RWPE2 (cell line): ENCODE measurements at regions not wholly inside any gene's neighbourhood (a gene's known extent, or its start where the extent isn't known, plus 50 kb on each side); places are given as distances from the start of the nearest gene placed in this dataset.

Experiments used
- ATAC-seq: fragments of 200-7000 bp; cut with Tn5 transposase; 3 replicates; pipeline ENCODE4 v1.9.1; 2021; ENCODE audit warnings: low read depth
- DNase-seq: peaks from one replicate; pipeline ENCODE4 v3.0.0-alpha.2; 2020; ENCODE audit warnings: low spot score
- H3K27ac ChIP-seq: fragments of 450-650 bp; 2 replicates; pipeline ENCODE4 v1.5.1; 2017; ENCODE audit warnings: mild to moderate bottlenecking; ENCODE audit not compliant: poor library complexity, severe bottlenecking
- H3K27me3 ChIP-seq: fragments of 250-450 bp; sonication (Bioruptor Pico); 2 replicates; pipeline ENCODE4 v1.5.1; 2021; ENCODE audit warnings: mild to moderate bottlenecking, moderate library complexity; ENCODE audit not compliant: insufficient read depth, poor library complexity, severe bottlenecking
- H3K36me3 ChIP-seq: fragments of 250-450 bp; sonication (Bioruptor Pico); 2 replicates; pipeline ENCODE4 v1.5.1; 2020; ENCODE audit warnings: low read depth, mild to moderate bottlenecking, moderate library complexity
- H3K4me1 ChIP-seq: fragments of 250-450 bp; sonication (Bioruptor Pico); 2 replicates; pipeline ENCODE4 v1.5.1; 2021; ENCODE audit warnings: mild to moderate bottlenecking, moderate library complexity; ENCODE audit not compliant: insufficient read depth, poor library complexity, severe bottlenecking
- H3K4me3 ChIP-seq: fragments of 250-450 bp; sonication (Bioruptor Pico); 2 replicates; pipeline ENCODE4 v1.5.1; 2021; ENCODE audit warnings: mild to moderate bottlenecking, moderate library complexity; ENCODE audit not compliant: severe bottlenecking
- H3K9me3 ChIP-seq: fragments of 250-450 bp; sonication (Bioruptor Pico); 2 replicates; pipeline ENCODE4 v1.5.1; 2021; ENCODE audit warnings: mild to moderate bottlenecking, moderate library complexity; ENCODE audit not compliant: severe bottlenecking
- TF ChIP-seq, protein P1 (sequence below): fragments of 450-650 bp; IDR thresholded peaks from one replicate; pipeline ENCODE4 v1.5.1; 2017; ENCODE audit warnings: mild to moderate bottlenecking, moderate library complexity; ENCODE audit not compliant: poor library complexity, severe bottlenecking

DNA sequence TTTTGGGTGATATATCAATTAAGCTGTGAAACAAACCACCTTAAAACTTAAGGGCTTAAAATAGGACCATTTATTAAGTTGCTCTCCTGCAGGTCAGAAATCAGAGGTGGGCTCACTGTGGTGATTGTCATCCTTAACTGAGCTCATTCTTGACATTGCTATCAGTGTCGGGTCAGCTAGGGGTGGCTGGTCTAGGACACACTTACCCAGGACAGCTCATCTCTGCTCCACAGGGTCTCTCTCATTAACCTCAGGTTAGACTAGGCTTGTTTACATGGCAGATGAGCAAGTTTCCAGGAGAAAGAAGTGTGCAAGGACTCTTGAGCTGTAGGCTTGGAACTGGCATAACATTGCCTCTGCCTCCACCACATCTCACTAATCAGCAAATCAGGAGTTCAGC is 601.0 kb upstream of the RAG2 start:
- H3K27me3 ChIP-seq = no peaks in the 10 kb centered on the region
- no peak overlapping the region for H3K27ac ChIP-seq
- TF ChIP-seq, protein P1, sequence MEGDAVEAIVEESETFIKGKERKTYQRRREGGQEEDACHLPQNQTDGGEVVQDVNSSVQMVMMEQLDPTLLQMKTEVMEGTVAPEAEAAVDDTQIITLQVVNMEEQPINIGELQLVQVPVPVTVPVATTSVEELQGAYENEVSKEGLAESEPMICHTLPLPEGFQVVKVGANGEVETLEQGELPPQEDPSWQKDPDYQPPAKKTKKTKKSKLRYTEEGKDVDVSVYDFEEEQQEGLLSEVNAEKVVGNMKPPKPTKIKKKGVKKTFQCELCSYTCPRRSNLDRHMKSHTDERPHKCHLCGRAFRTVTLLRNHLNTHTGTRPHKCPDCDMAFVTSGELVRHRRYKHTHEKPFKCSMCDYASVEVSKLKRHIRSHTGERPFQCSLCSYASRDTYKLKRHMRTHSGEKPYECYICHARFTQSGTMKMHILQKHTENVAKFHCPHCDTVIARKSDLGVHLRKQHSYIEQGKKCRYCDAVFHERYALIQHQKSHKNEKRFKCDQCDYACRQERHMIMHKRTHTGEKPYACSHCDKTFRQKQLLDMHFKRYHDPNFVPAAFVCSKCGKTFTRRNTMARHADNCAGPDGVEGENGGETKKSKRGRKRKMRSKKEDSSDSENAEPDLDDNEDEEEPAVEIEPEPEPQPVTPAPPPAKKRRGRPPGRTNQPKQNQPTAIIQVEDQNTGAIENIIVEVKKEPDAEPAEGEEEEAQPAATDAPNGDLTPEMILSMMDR = no peak
- H3K4me1 ChIP-seq = no peaks in the 10 kb centered on the region
- no peak overlapping the region for H3K4me3 ChIP-seq
- H3K36me3 ChIP-seq = no peaks in the 10 kb centered on the region
- no peaks in the 10 kb centered on the region for H3K9me3 ChIP-seq
- DNase-seq (no peak), ATAC-seq (no peak)

DNA sequence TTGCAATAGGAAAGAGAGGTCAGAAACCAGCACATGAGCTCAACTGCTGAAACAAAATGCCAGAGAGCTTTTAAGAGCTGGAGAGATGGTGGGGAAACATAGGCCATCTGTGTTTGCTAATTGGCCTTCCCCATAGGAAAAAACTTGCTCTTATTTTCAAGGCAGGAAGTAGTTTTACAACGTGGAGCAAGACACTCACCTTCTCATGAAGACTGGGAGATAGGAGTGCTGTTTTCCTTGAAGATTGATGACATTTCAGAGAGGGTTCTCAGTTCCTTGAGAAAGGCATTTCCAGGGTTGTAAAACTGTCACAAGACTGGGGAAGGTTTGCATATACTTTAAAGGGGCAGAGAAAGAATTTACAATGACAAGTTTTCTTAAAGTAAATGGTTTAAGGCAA is 586.3 kb upstream of the RAG2 start:
- H3K36me3 ChIP-seq = no peaks in the 10 kb centered on the region
- ATAC-seq (no peak), DNase-seq (no peak)
- no peaks in the 10 kb centered on the region for H3K27me3 ChIP-seq
- TF ChIP-seq, protein P1 = no peak
- H3K4me1 ChIP-seq = no peaks in the 10 kb centered on the region
- no peak overlapping the region for H3K4me3 ChIP-seq
- H3K9me3 ChIP-seq = no peaks in the 10 kb centered on the region
- H3K27ac ChIP-seq = no peak overlapping the region

DNA sequence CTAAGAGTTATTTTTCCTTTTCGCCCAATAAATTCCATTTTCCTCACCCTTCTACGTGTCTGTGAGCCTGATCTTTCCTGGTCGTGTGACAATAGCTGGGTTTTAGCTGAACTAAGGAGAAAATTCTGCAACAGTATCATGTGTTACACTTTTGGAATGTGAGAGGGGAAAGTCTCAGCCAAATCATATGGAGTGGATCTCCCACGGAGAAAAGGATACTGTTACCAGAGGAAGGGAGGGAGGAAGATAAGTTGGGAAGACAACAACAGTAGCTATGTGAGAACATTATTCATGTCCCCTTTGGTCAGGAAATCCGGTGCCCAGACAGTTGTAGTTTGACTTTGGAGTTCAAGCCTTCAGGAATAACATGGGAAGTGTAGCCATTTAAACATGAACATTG is 584.0 kb upstream of the RAG2 start:
- no peaks in the 10 kb centered on the region for H3K36me3 ChIP-seq
- H3K4me3 ChIP-seq = no peak overlapping the region
- no peaks in the 10 kb centered on the region for H3K27me3 ChIP-seq
- no peaks in the 10 kb centered on the region for H3K9me3 ChIP-seq
- TF ChIP-seq, protein P1 = no peak
- no peak for ATAC-seq
- H3K4me1 ChIP-seq = no peaks in the 10 kb centered on the region
- no peak overlapping the region for H3K27ac ChIP-seq
- DNase-seq = no peak

DNA sequence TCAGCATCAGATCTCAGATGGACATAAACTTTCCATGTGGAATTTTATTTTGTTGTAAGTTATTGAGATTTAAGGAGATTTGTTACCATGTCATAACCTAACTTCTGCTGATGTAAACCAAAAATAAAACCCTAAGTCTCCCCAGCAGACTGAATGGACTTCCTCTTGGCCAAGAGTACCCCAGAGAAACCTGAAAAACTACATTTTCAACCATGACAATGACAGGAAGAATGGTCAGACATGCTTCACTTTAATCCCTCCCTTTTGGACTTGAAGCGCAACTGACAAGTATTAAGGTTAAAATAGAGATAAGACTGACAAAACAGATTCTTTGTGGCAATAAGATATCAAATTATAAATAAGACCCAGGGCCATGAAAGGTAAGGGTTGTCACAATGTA is 579.7 kb upstream of the RAG2 start:
- Histone ChIP-seq H3K9me3 (no peaks in the 10 kb centered on the region), H3K4me1 (no peaks in the 10 kb centered on the region), H3K36me3 (no peaks in the 10 kb centered on the region), H3K27ac (no peak overlapping the region), H3K4me3 (no peak overlapping the region), H3K27me3 (no peaks in the 10 kb centered on the region)
- ATAC-seq (no peak), DNase-seq (no peak)
- TF ChIP-seq, protein P1 = no peak

DNA sequence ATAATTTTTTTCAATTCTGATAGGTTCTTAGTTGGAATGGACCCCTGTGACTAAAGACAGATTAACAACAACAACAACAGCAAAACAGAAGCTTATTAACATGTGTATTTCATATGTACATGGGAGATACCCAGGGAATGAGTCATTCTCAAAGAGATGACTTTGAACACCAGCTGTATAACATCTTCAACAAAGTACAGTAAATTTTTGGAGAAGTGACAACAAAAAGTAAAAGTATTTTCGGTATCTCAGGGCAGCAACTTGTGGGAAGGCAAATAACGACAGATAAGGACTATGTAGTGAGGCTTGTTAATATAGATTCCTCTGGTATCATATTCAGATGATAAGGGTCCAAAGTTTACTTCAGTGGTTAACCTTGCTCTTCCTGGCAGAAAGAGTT is 573.4 kb upstream of the RAG2 start:
- H3K27me3 ChIP-seq = no peaks in the 10 kb centered on the region
- H3K9me3 ChIP-seq = no peaks in the 10 kb centered on the region
- H3K4me1 ChIP-seq = no peaks in the 10 kb centered on the region
- TF ChIP-seq, protein P1 = no peak
- no peak for DNase-seq
- ATAC-seq = no peak
- H3K36me3 ChIP-seq = no peaks in the 10 kb centered on the region
- no peak overlapping the region for H3K4me3 ChIP-seq
- H3K27ac ChIP-seq = no peak overlapping the region
